Mucosa of rectum (tissue), 2 donors: ENCODE measurements at regions not wholly inside any gene's neighbourhood (a gene's known extent, or its start where the extent isn't known, plus 50 kb on each side); places are given as distances from the start of the nearest gene placed in this dataset.
"Not testable (repeated sequence)": the region's sequence is repeated elsewhere in the genome, so short reads cannot be mapped to it uniquely, and the experiment has no call there.

ENCODE experiments used
- H3K27ac ChIP-seq, 2 donors: one replicate each; pipeline ENCODE4 v1.7.0; 2013; ENCODE audit warnings: inconsistent platforms in 2 of 2, low read depth in 2 of 2, low read length in 2 of 2
- H3K27me3 ChIP-seq, 2 donors: one replicate each; pipeline ENCODE4 v1.7.0; 2013; ENCODE audit warnings: low read length in 2 of 2; ENCODE audit not compliant: control insufficient read depth in 2 of 2, insufficient read depth in 2 of 2
- H3K36me3 ChIP-seq, 2 donors: one replicate each; pipeline ENCODE4 v1.7.0; 2013; ENCODE audit warnings: low read length in 2 of 2; ENCODE audit not compliant: control insufficient read depth in 2 of 2, insufficient read depth in 2 of 2
- H3K4me1 ChIP-seq, 2 donors: one replicate each; pipeline ENCODE4 v1.7.0; 2013; ENCODE audit warnings: low read length in 2 of 2, mild to moderate bottlenecking in 1 of 2; ENCODE audit not compliant: control insufficient read depth in 2 of 2, insufficient read depth in 2 of 2
- H3K4me3 ChIP-seq, 2 donors: one replicate each; pipeline ENCODE4 v1.7.0; 2013; ENCODE audit warnings: low read length in 2 of 2
- H3K9ac ChIP-seq, 2 donors: one replicate each; pipeline ENCODE4 v1.7.0; 2013; ENCODE audit warnings: low read length in 2 of 2, low read depth in 1 of 2, mild to moderate bottlenecking in 1 of 2
- H3K9me3 ChIP-seq, 2 donors: one replicate each; pipeline ENCODE4 v1.7.0; 2013; ENCODE audit warnings: low read length in 2 of 2; ENCODE audit not compliant: control insufficient read depth in 2 of 2
- donor health status: healthy.
- donor health status: Normal muscosa, but diverticular disease.

GRCh38 chr4:38326499-38326898 lies 337.5 kb upstream of the KLF3 start:
- Histone ChIP-seq H3K4me3 (no peak overlapping the region), H3K4me1 (no peaks in the 10 kb centered on the region), H3K9me3 (no peaks in the 10 kb centered on the region), H3K36me3 (no peaks in the 10 kb centered on the region), H3K27ac (no peak overlapping the region), H3K9ac (no peak overlapping the region), H3K27me3 (no peaks in the 10 kb centered on the region)

- Histone ChIP-seq H3K9me3 (no peaks in the 10 kb centered on the region), H3K9ac (no peak overlapping the region), H3K4me3 (no peak overlapping the region), H3K36me3 (no peaks in the 10 kb centered on the region), H3K27ac (no peak overlapping the region), H3K27me3 (no peaks in the 10 kb centered on the region), H3K4me1 (no peaks in the 10 kb centered on the region)
Measured at GRCh38 chr4:38327174-38327573, 336.8 kb upstream of the KLF3 start.

DNA sequence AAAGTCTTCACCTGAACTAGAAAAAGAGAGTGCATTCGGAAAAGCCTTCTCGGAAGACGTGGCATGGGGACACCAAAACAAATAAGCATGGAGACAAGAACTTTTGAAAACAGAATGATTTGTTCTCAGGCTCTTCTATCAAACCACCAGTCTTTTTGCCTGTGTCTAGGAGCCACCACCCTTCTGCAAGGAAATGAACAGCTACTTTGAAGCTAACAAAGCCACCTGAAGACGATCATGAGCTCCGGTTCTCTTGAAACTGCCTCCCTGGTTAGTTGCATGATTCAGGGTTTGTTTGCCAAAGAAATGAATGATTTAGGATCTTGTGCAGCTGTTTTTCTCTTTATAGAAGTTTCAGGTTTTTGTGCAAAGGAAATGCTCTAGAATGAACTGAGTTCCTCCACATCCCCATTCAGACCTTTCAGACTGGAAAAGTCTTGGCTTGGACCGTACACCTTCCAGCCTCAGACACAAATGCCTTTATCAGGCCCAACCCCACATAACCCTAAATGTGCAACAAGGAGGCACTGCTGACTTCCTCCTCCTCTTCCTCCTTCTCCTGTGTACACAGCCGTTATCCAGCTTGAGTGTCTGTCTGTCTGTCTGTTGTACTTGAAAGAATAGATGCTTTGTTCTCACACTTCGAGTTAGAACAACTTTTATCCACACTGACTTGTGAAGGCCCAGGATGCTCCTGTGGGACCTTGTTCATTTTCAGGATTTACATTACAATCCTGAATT lies 334.8 kb upstream of the KLF3 start:
- no peak overlapping the region for H3K9ac ChIP-seq
- H3K36me3 ChIP-seq: no peaks in the 10 kb centered on the region
- no peaks in the 10 kb centered on the region for H3K4me1 ChIP-seq
- no peaks in the 10 kb centered on the region for H3K27me3 ChIP-seq
- no peaks in the 10 kb centered on the region for H3K9me3 ChIP-seq
- no peak overlapping the region for H3K4me3 ChIP-seq
- no peak overlapping the region for H3K27ac ChIP-seq

DNA sequence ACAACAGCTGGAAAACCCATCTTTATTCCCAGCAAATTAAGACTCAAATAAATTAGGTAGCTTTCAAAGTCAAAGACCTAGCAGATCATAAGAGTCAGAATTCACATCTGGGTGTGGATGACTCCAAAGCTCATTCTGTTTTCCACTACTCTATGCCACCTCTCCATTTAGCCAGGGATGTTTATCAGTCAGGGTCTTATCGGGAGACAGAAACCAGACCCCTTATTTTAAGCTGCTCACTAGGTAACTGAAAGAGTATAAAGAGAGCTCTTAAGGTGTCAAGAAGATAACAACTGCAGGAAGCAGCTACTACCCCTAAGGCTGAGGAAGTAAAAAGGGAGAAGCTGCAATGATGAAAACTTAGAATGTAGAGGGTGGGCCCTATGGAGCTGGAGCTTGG lies 333.7 kb upstream of the KLF3 start:
- Histone ChIP-seq H3K4me3 (no peak overlapping the region), H3K36me3 (no peaks in the 10 kb centered on the region), H3K4me1 (no peaks in the 10 kb centered on the region), H3K27ac (no peak overlapping the region), H3K9ac (no peak overlapping the region), H3K27me3 (no peaks in the 10 kb centered on the region), H3K9me3 (no peaks in the 10 kb centered on the region)

DNA sequence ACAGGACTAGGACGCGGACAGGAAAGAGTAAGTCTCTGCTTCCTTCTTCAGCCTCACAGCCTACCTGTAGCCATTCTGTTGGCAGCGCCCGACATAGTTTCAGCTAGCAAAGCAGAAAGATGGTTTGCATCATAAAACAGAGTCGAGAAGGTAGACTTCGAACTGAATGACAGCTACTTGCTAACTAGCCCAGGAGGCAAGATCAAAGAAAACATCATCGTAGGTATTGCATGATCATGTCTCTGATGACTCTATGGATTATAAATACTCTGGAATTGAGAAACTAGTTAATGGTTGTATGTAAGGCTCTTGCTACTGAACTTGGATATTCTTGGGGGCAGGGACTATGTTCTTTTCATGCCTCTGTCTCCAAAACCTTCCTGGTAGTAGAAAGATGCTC lies 333.1 kb upstream of the KLF3 start:
- H3K4me1 ChIP-seq: no peaks in the 10 kb centered on the region
- H3K4me3 ChIP-seq: no peak overlapping the region
- no peak overlapping the region for H3K9ac ChIP-seq
- no peaks in the 10 kb centered on the region for H3K36me3 ChIP-seq
- H3K27ac ChIP-seq: no peak overlapping the region
- H3K27me3 ChIP-seq: no peaks in the 10 kb centered on the region
- H3K9me3 ChIP-seq: no peaks in the 10 kb centered on the region

DNA sequence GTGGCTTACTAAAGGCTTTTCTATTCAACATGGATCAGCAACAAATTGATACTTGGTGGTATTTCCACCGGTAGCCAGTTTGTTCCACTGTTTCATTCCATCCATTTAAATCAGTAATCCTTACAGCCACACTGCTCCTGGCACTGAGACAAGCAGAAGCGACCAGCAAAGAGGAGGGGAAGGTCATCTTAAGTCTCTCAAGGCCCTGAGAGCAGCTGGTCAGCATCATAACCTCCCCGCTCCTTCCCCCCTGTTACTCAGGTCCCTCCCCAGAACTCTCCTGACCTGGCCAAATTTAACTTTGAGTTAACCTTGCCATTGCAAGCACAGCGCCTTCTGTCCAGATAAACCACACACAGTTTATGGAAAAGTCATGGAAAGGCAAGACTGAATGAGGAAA lies 331.3 kb upstream of the KLF3 start:
- Histone ChIP-seq H3K9me3 (no peaks in the 10 kb centered on the region), H3K27me3 (no peaks in the 10 kb centered on the region), H3K36me3 (no peaks in the 10 kb centered on the region), H3K4me3 (no peak overlapping the region), H3K4me1 (no peaks in the 10 kb centered on the region), H3K9ac (no peak overlapping the region), H3K27ac (no peak overlapping the region)

- H3K9me3 ChIP-seq: peaks cover 0 to 1% of the 10 kb centered on the region in 2 donors
- no peaks in the 10 kb centered on the region for H3K36me3 ChIP-seq
- H3K4me1 ChIP-seq: no peaks in the 10 kb centered on the region
- no peaks in the 10 kb centered on the region for H3K27me3 ChIP-seq
- H3K4me3 ChIP-seq: no peak overlapping the region
- H3K9ac ChIP-seq: no peak overlapping the region
- no peak overlapping the region for H3K27ac ChIP-seq
Measured at GRCh38 chr4:38333219-38333618, 330.8 kb upstream of the KLF3 start.

DNA sequence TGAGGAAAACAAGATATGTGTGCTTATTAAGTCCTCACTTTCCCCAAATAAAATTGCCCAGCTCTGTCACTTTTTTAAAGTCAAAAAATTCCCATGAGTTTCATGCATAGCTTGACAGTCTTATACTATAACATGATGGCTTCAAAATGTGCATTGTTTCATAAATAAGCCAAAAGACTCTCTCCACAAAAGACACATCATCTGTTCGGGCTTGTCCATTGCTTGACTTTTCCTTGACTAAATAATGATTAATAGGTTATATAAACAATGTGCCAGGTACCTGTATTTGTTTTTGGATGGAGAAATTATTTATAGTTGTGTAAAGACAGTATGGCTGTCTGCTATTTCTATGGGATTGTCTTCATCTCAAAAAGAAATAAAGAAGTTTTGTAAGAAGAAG lies 329.2 kb upstream of the KLF3 start:
- no peak overlapping the region for H3K9ac ChIP-seq
- no peak overlapping the region for H3K4me3 ChIP-seq
- no peaks in the 10 kb centered on the region for H3K27me3 ChIP-seq

DNA sequence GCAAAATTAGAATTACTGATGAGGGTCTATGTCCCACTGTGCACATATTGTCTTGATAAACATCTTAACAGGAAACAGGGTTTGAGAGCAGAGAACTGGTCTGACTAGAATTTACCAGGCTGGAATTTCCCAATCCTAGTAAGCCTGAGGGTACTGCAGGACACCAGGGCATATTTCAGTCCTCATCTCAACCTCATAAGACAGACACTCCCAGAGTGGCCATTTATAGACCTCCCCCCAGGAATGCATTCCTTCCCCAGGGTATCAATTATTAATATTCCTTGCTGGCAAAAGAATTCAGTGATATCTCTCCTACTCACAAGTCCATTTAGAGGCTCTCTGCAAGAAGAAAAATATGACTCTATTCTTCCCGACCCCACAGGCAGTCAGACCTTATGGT lies 325.1 kb upstream of the KLF3 start:
- H3K27ac ChIP-seq, H3K4me3 ChIP-seq, H3K27me3 ChIP-seq, H3K9me3 ChIP-seq, H3K4me1 ChIP-seq, H3K9ac ChIP-seq, H3K36me3 ChIP-seq: not testable (repeated sequence)

More for the DNA sequence above, 329.2 kb upstream of the KLF3 start:
- Histone ChIP-seq H3K9me3 (peaks cover 0 to 4% of the 10 kb centered on the region in 2 donors), H3K27ac (no peak overlapping the region), H3K36me3 (no peaks in the 10 kb centered on the region), H3K4me1 (no peaks in the 10 kb centered on the region)

GRCh38 chr4:38343608-38344007 lies 320.4 kb upstream of the KLF3 start:
- no peaks in the 10 kb centered on the region for H3K4me1 ChIP-seq
- H3K36me3 ChIP-seq: no peaks in the 10 kb centered on the region
- no peaks in the 10 kb centered on the region for H3K27me3 ChIP-seq
- no peak overlapping the region for H3K9ac ChIP-seq
- H3K9me3 ChIP-seq: peaks cover 0 to 3% of the 10 kb centered on the region in 2 donors
- no peak overlapping the region for H3K4me3 ChIP-seq
- no peak overlapping the region for H3K27ac ChIP-seq

- H3K4me1 ChIP-seq: no peaks in the 10 kb centered on the region
Measured at GRCh38 chr4:38344929-38345328, 319.1 kb upstream of the KLF3 start.

More at GRCh38 chr4:38344929-38345328, 319.1 kb upstream of the KLF3 start:
- Histone ChIP-seq H3K27me3 (no peaks in the 10 kb centered on the region), H3K9me3 (peaks cover 0 to 3% of the 10 kb centered on the region in 2 donors), H3K4me3 (no peak overlapping the region), H3K27ac (no peak overlapping the region), H3K36me3 (no peaks in the 10 kb centered on the region), H3K9ac (no peak overlapping the region)
